SH-SY5Y (cell line): ENCODE measurements at regions not wholly inside any gene's neighbourhood (a gene's known extent, or its start where the extent isn't known, plus 50 kb on each side); places are given as distances from the start of the nearest gene placed in this dataset.

ENCODE experiments used
- GATA2 ChIP-seq: IDR thresholded peaks from 2 replicates; pipeline ENCODE4 v1.6.1; 2011; ENCODE audit warnings: mild to moderate bottlenecking, low read depth, low read length
- GATA3 ChIP-seq: IDR thresholded peaks from 2 replicates; pipeline ENCODE4 v1.6.1; 2011; ENCODE audit warnings: low read depth, mild to moderate bottlenecking, low read length, moderate library complexity

DNA sequence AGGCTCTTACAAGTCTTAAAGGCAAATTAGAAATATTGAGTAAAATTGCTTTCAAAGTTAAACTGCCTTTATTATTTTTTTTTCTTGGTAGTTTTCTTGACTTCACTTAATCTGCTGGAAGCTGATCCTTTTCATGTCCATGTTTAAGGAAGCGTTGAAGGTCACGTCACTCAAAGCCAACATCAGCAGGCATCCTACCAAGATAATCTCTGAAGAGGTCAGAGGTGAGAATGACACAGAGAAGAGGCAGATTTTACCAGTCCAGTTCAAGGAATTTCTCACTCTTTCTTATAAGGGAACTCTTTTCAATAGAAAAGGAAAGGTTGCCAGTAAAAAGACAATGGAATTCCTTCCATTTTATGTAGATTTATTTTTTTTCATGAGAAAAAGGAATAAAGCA lies 259.8 kb downstream of the ANXA1 start:
- TF ChIP-seq GATA2 (no peak), GATA3 (no peak)
